Breast epithelium (tissue), 4 donors: ENCODE measurements at regions not wholly inside any gene's neighbourhood (a gene's known extent, or its start where the extent isn't known, plus 50 kb on each side); places are given as distances from the start of the nearest gene placed in this dataset.

Experiments
- DNase-seq, 2 donors: peaks; one replicate each; pipeline ENCODE4 v3.0.0-alpha.2; 2019; ENCODE audit warnings: low spot score in 2 of 2
- H3K27ac ChIP-seq, 2 donors: fragments of 200-600 bp; sonication (generic) in 1 of 2; one replicate each; pipeline ENCODE4 v1.5.1; 2016 to 2019; ENCODE audit warnings: mild to moderate bottlenecking in 1 of 2
- H3K27me3 ChIP-seq, 2 donors: fragments of 200-600 bp; sonication (generic) in 1 of 2; one replicate each; pipeline versions ENCODE4 v1.5.1 to v1.6.0; 2017 to 2019; ENCODE audit warnings: control low read depth in 1 of 2, mild to moderate bottlenecking in 1 of 2
- H3K36me3 ChIP-seq: fragments of 200-600 bp; one replicate; pipeline ENCODE4 v1.5.1; 2019
- H3K4me1 ChIP-seq, 2 donors: fragments of 200-600 bp; sonication (generic); one replicate each; pipeline ENCODE4 v1.5.1; 2016 to 2019; ENCODE audit warnings: control low read depth in 1 of 2
- H3K4me3 ChIP-seq, 3 donors: fragments of 200-600 bp; sonication (generic); 1 replicate in 2 of 3; 2 replicates in 1 of 3; pipeline ENCODE4 v1.5.1; 2016 to 2019; ENCODE audit warnings: mild to moderate bottlenecking in 3 of 3, moderate library complexity in 2 of 3
- H3K9me3 ChIP-seq, 2 donors: fragments of 200-600 bp; sonication (generic) in 1 of 2; one replicate each; pipeline ENCODE4 v1.5.1; 2016 to 2019; ENCODE audit warnings: control low read depth in 1 of 2
- CTCF ChIP-seq, 3 donors: fragments of 450-650 bp; IDR thresholded peaks; one replicate each; pipeline ENCODE4 v1.5.1; 2016 to 2017; ENCODE audit warnings: antibody characterized with exemption in 3 of 3, mild to moderate bottlenecking in 3 of 3, moderate library complexity in 3 of 3
- POLR2A ChIP-seq: fragments of 450-650 bp; IDR thresholded peaks from one replicate; pipeline ENCODE4 v1.6.1; 2016; ENCODE audit warnings: antibody characterized with exemption, mild to moderate bottlenecking, moderate library complexity
- POLR2AphosphoS5 ChIP-seq, 3 donors: sonication (generic); formaldehyde crosslinking; IDR thresholded peaks; one replicate each; pipeline ENCODE4 v1.6.1; 2017; ENCODE audit warnings: antibody characterized with exemption in 3 of 3
- intact Hi-C: fragments of 100-400 bp; cut with DNase I; formaldehyde crosslinking; loops from one replicate; pipeline ENCODE4 v1.15.1; 2023; ENCODE audit warnings: low total_unique reads

- Histone ChIP-seq H3K27ac (no peak overlapping the region), H3K36me3 (no peaks in the 10 kb centered on the region), H3K4me3 (no peak overlapping the region), H3K4me1 (no peaks in the 10 kb centered on the region), H3K9me3 (no peaks in the 10 kb centered on the region), H3K27me3 (peaks cover 0 to 52% of the 10 kb centered on the region in 2 donors)
- TF ChIP-seq POLR2AphosphoS5 (IDR thresholded peaks at IDR 0.05) (no peak), POLR2A (no peak), CTCF (IDR thresholded peaks at IDR 0.05) (no peak)
- intact Hi-C loops, result no loop called here
- no peak for DNase-seq
These were observed 662.8 kb downstream of the BRD1 start for GRCh38 chr22:49164773-49165320.

GRCh38 chr22:49163960-49164690 lies 663.5 kb downstream of the BRD1 start:
- no peak for DNase-seq
- Histone ChIP-seq H3K27me3 (peaks cover 0 to 54% of the 10 kb centered on the region in 2 donors), H3K36me3 (no peaks in the 10 kb centered on the region), H3K9me3 (no peaks in the 10 kb centered on the region), H3K4me3 (no peak overlapping the region), H3K27ac (no peak overlapping the region), H3K4me1 (no peaks in the 10 kb centered on the region)
- intact Hi-C loops, result no loop called here
- TF ChIP-seq CTCF (IDR thresholded peaks at IDR 0.05) (no peak), POLR2AphosphoS5 (IDR thresholded peaks at IDR 0.05) (no peak), POLR2A (no peak)

- H3K4me1 ChIP-seq, result no peaks in the 10 kb centered on the region
- peaks cover 0 to 58% of the 10 kb centered on the region in 2 donors for H3K27me3 ChIP-seq
- no peak for DNase-seq
- H3K9me3 ChIP-seq, result no peaks in the 10 kb centered on the region
- TF ChIP-seq POLR2AphosphoS5 (IDR thresholded peaks at IDR 0.05) (no peak), POLR2A (no peak), CTCF (IDR thresholded peaks at IDR 0.05) (no peak)
- no peak overlapping the region for H3K4me3 ChIP-seq
- H3K27ac ChIP-seq, result no peak overlapping the region
- intact Hi-C loops, result no loop called here
- no peaks in the 10 kb centered on the region for H3K36me3 ChIP-seq
These were observed 664.3 kb downstream of the BRD1 start for GRCh38 chr22:49163258-49163959.

GRCh38 chr22:49162841-49163240 lies 664.8 kb downstream of the BRD1 start:
- intact Hi-C loops, result no loop called here
- no peaks in the 10 kb centered on the region for H3K9me3 ChIP-seq
- no peaks in the 10 kb centered on the region for H3K36me3 ChIP-seq
- H3K4me1 ChIP-seq, result no peaks in the 10 kb centered on the region
- H3K27ac ChIP-seq, result no peak overlapping the region
- TF ChIP-seq POLR2AphosphoS5 (IDR thresholded peaks at IDR 0.05) (no peak), POLR2A (no peak), CTCF (IDR thresholded peaks at IDR 0.05) (no peak)
- DNase-seq, result no peak
- peaks cover 0 to 63% of the 10 kb centered on the region in 2 donors for H3K27me3 ChIP-seq
- H3K4me3 ChIP-seq, result no peak overlapping the region
